GM21423 (cell line): ENCODE measurements at regions not wholly inside any gene's neighbourhood (a gene's known extent, or its start where the extent isn't known, plus 50 kb on each side); places are given as distances from the start of the nearest gene placed in this dataset.

Experiments
- ATAC-seq: cut with Tn5 transposase; IDR thresholded peaks from one replicate; pipeline ENCODE4 v1.9.1; 2021; ENCODE audit warnings: mild to moderate bottlenecking, moderate library complexity; ENCODE audit not compliant: unreplicated experiment

DNA sequence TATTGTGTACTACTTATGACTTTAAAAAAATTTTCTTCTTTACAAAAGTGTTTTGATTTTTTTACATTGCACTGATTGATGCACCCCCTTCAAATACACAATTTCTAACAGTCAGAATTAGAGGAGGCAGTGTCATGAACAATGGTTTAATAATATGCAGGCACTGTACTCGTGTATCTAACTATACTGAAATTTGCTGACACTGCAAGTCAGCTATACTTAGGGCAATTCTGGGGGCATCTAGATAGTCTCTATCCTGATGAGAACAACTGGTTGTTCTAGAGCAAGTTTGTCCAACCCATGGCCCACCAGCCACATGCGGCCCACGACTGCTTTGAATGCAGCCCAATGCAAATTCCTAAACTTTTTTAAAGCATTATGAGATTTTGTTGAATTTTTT, 375.6 kb downstream of the BCKDHB start:
- ATAC-seq = no peak

DNA sequence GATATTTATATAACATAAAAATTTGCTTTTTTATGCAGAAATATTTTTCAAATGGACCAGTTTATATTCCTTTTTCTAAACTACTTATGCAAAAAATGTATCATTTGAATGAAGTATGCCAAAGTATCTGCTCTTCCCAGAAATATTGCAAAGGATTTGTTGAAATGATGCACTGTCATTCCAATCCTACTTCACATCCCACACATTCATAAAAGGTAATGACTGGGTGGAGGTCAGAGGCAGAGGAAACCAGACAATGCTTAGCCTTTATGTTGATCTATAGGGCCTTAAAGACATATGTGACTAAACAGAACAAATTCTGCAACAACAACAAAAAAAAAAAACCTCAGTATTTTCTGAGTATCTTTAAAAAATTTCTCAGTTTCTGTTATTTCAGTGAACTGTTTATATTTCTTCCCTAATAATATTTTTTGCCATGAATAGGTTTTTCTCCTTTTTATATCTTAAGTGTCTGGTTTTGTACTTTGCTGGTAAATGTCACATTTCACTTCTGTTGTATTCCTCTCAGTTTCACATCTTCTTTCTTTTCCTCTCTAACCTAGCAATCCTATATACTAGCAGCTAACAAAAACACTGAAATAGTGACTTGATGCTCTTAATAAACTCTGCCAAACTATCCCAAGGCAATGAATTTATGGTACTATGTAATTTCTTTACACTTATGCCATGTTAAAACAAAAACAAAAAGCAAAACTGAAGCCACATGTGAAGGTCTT, 374.1 kb downstream of the BCKDHB start:
- ATAC-seq = no peak

DNA sequence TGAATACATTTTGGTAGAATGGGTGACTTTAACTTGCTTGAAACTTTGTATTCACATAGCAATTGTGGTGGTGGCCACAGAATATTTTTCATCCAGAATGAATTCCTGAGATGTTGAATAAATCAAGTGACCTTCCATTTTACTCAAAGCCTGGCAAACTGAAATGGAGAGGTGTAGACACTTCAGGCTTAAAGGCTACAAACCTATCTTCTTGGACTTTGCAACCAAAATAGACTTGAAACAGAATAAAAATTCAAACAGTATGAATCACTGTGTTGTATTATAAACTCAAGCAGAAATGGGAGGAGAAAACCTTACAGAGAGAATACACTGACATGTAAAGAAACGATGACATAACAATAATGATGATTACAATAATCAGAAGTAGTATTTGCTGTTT, 371.6 kb downstream of the BCKDHB start:
- no peak for ATAC-seq

DNA sequence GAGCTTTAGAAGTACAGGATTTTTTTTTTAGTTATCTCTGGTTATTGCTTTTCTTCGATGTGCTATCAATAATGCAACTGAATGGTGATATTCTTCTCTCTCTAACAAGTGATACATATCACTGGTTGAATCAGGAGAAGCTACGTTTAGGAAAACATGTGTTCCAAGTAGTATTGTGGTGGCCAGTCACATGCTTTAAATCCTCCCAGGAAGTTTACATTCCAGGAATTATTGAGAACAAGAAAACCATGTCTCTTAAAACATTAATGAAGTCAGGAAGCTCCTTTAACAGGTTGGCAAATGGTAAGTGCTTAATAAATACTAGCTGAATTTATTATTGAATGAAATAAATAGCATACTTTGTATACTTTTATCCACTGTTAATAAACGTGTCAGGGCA, 371.1 kb downstream of the BCKDHB start:
- ATAC-seq = no peak

DNA sequence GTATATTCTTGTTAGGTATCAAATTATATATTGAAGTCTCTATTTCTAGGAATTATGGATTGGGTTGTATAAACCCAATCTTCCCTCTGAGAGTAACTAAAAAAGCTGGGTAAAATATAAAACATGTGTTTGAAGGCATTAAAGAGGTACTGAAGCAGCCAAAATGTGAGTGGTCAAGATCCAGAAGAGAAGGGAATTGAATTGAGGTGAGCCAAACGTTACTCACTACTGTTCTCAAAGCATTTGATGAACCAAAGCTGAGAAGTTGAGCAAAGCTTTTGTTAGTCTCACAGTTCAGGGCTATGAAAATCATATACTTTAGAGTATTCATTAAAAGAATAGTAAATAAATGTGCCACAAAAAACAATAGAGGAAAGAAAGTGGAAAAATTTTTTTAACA, 365.8 kb downstream of the BCKDHB start:
- ATAC-seq = no peak

DNA sequence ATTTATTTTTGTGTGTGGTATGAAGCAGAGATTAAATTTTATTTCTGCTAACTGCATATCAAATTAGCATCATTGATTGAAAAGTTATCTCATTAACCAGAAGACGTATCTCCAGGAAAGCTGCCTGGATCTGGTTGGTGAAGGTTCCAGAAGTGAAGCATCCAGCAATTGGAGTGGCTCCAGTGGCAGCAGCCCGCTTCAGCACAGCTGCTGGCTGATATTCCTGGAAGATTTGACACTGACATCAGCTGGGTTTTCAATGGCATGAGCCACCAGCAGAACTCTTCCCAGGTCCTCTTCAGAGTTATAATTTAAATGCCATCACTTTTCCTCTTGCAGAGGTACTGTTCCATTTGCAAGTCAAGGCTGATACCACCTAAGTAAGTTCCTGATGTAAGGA, 363.5 kb downstream of the BCKDHB start:
- ATAC-seq = no peak

DNA sequence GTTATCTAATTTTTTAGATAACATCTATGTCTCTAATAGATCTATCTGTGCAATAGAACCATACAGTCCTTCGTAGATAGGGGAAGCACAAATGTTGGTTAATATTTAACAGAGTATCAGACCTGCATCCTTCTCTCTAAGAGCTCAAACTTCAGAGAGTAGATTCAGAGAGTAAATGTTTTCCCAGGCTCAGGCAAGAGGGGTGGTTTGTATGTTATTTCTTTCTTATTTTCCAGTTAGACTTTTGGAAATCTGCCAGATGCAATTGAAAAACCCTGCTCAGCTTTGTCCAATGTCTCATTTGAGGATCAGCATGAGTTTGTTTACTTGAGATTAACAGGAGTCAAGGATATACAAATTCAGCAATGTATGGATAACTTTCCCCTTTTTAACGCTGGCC, 361.9 kb downstream of the BCKDHB start:
- no peak for ATAC-seq

DNA sequence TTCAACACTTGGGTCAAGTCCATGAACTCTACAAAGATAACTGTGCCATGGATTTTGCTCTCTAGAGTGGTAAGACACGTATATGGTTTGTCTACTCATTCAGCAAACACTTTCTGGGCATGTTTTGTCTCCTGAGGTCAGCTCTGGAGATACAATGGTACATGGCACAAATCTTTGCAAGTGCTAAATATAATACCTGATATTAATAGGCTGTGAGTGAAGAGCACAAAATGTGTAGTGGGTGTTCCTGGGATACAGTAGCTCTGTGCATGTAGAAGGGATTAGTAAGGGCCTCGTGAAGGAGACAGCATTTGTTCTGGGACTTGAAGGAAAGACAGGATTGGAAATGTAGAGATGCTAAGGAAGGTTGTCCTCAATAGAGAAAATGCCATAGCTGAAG, 360.9 kb downstream of the BCKDHB start:
- no peak for ATAC-seq

DNA sequence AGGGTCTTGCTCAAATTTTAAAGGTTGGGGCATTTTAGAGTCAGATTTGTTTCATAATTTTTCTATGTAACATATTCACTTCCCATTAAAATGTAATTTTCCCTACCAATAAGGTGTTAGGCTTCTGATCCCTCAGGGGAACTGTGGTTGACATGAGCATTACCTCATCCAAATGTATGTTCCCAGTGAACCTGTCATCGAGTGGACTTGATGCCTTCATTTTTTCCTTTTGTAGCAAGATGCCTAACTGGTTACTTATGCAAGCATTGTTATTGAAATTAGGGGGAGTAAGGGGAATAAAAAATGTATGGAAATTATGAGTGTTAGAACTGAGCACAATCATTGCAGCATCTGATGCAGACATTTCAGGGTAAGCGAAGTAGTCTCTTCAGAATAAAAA, 360.5 kb downstream of the BCKDHB start:
- no peak for ATAC-seq

DNA sequence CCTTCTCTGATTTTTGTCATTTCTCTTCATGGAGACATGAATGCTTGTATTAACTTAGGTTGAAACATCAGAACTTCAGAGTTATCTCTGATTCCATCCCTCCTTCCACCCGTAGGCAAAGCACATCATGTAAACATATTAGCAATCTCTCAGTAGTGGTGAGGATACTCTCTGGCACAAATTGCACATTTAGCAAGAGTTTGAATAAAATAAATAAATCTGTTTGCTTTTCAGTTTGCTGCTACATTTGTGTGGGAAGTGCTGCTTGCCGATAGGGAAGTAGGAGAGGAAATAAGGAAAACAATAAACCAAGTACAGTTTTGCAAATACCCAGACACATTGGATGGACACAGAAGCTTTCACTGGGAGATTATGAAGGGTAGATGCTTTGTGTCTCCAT, 359.0 kb downstream of the BCKDHB start:
- no peak for ATAC-seq

DNA sequence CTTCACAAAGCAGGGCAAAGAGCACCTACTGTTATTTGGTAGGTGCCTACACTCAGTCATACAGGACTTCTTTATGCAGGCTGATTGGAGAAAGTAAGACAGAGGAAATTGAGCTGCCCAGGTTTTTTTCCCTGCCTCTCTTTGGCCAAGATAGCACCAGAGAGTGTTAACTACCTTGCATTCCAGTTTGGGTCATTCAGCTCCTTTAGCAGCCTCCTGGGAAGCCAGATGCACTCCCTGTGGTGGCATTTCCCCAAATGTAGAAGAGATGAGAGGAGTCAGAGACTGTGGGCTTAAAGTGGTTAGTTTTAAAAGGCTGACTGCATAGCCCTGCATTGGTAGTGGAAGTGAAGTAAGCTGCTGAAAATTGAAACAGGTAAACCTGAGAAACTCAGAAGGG, 358.4 kb downstream of the BCKDHB start:
- no peak for ATAC-seq

DNA sequence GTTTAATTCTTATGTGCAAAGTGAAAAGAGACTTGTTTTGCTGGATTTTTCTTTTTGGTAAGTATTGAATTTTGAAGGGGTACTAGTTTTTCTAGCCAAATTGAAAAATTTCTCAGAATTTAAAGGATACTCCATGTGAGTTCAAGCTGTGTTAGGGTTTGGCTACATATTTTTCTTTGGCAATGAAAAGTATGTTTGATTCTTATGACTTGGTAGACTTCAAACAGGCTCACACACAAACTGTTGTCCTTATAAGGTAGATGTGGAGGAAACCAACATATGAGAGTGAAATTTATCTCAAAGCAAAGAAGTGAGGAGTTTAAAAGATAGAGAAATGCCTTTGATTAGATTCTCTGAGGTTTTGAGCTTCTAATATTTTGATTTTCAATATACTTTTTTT, 356.7 kb downstream of the BCKDHB start:
- no peak for ATAC-seq

DNA sequence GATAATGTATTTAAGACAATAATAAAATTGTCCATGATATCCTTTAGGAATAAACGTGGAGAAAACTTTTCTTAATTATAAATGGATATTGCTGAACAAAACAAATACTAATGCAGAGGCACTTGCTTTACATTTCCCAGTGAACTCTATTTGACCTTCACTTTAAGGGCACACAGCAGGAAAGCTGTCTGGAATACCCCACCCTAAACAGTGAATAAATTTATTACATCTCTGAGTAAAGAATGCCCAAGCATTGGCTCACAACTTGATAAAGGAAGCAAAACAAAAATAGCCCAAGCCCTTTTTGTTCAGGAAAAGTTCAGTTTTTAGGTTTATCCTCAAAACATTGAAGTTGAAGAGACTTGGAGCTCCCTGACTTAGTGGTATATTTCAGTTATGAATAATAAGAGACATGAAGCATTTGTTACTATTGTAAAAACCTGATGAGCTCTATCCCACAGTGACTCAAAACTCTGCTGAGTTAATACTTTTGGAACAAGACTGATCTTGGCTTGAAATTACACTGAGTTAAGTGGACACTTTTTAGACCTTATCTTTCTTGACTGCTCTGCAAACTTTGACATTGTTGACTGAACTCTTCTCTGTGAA, 353.9 kb downstream of the BCKDHB start:
- no peak for ATAC-seq

DNA sequence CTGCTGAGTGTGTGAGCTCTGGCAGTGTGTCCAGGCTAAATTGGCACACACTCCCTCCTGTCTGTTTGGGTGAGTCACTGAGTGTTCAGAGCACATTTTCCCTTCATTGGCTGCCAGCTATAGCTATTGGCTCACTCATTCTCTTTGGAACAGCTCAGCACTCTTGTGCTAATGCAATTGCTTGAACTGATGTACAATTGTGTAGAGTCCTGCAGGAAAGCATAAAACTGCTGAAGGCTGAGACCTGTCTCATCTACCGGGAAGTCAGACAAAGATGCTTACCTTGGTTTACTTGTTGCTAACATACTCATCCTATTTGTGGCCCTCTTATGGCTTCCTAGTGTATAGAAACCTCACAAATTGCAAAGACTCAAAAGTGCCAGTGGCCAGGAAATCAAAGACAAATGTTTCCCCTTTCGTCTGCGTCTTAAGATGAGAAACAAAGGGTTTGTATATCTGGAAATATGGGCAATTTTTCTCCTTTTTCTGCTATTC, 351.0 kb downstream of the BCKDHB start:
- no peak for ATAC-seq

DNA sequence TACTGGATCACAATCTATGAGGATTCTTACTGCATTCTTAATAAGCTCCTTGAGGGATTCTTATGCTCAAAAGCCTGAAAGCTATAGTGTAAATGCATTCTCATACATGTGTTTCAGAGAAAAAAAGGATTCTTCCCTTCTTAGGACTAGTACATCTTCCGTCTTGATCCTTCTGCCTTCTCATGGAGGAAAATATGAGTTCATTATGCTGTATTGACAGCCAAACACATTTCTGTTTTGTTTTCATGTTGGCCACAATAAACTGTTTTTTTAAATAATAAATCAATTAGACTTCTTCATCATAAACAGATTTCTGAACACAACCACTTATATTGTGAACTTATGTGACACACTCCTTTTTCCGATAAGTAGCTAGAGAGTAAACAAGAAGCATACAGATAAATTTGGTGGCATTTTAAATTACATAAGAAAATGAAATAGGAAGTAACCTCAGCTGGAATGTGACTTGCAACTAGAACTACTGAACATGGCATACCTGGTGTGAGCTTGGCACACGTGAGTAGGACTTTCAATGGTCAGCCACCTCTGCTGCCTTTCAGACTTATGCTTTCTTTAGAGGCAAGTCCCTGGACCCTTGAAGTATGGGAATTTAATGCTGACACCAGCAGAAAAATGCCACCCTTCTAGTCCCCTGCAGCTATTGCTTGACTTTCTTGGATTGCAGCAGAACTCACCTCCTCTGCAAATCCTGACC, 350.4 kb downstream of the BCKDHB start:
- no peak for ATAC-seq

DNA sequence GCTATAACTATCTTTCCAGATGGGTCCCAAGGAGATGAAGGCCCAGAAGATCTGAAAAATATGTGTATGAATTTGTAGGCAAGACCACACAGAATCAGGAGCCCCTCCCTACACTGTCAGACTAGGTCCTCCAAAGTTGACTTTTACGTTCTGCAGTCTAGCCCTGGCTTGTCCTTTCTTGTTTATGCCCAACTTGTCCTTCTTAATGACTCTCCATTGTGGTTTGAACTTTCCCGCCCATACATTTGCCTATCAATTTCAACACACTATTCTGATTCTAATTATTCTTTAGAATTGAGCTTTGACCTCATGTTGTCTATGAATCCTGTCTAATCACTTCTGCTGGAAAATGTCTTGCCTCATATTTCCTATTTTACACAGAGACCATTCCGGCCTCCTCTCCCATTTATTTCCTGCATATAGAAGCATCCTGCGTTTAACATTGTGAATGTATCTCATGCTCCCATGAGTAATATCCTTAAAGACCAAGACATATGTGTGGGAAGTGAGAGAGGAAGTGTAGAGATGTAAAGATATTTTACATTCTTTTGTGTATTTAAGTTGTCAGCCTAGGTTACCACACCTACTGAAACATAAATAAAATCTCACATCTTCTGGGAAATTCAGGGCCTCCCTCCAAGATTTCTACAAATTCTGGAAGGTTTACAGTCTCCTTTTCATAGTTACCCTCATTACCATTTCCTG, 348.3 kb downstream of the BCKDHB start:
- no peak for ATAC-seq

DNA sequence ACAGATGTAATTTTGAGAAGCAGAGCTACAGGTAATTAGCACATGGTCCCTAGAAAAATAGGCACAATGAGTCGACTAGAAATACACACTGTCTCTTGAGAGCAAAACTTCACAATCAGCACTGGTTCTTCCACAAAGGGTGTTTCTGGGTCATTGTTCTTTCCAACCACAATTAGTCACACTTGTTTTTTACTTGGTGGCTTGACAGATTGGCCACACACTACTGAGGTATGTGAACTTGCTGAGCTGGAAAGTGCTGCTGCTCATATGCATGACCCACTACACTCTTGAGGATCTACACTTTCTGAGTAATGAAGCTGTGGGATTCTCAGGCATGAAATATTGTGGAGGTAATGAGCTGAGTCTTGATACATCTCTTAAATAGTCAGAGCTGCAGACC, 347.7 kb downstream of the BCKDHB start:
- ATAC-seq = peak; percentile 89

DNA sequence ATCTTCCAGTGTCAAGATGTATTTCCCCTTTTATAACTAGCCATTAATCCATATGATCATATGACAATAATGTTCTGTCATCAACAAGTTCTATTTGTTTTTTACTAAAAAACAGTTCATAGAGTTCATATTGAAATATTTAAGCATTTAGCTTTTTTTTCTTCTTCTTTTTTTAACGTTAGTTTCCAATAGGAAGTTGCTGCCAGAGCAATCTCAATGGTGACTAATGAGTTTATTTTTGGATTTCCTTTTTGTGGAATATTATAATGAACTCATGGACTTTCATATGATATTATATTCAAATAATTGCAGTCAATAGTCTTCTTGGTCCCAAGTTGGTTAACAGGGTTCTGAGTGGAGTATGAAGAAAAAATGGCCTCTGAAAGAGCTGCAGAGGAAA, 343.3 kb downstream of the BCKDHB start:
- no peak for ATAC-seq

DNA sequence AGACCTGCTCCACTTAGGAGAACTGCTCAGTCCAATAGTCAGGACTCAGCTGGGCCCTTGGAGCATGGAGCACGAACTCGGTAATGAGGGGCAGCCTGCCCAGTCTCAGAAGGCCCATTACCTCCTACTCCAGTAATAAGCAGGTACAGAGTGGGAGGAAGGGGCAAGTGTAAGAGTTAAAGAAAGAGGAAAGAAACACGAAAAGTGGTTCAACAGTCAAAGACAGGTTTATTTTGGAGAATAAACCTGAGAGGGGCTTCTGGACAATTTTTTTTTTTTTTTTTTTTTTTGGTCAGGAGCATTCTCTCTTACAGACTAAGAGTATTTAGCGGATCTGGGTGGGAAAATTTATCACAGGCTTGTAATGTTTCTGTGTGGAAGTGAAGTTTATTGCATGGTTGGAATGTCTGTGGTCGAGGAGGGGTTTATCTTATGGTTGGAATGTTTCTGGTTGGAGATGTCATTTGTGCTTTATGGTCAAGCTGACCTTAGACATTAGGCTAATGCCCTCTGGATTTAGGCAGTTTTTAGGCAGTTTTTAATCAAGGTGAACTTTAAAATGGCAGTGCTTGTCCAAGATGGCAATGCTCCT, 340.1 kb downstream of the BCKDHB start:
- ATAC-seq = no peak

DNA sequence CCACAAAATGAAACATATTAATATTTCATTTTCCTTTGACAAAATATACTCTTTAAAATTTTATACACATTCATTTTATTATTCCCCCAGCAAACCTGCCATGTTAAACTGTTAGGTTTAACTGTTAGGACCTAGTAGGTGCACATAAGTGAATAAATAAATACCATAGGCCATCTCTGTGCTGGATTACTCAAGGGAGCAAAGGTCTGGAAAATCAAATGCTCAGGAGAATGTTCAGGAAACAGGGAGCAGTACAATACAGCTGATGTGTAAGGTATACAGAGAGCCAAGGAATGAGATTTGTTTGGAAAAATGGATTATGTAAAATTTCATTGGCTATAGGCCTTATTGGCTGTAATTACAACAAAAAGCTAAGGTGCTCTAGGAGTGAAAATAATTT, 339.3 kb downstream of the BCKDHB start:
- no peak for ATAC-seq

DNA sequence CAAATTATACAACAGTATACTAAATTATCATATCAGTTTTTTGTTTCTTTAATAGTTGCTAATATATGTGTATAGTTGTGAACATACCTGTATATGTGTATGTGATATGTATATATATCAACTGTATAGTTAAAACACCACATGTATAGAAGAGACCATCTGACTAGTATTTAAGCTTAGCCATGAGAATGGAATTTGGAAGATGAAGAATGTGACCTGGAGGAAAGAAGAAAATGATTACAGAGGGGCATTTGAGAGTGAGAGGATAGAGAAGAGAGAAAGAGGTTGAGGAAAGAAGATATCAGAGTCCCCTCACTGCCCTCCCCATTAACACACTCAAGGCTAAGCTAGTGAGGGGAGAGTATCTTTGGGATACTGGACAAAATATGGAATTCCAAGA, 335.9 kb downstream of the BCKDHB start:
- no peak for ATAC-seq
